Prostate gland (tissue), 2 donors: ENCODE measurements at regions not wholly inside any gene's neighbourhood (a gene's known extent, or its start where the extent isn't known, plus 50 kb on each side); places are given as distances from the start of the nearest gene placed in this dataset.

Experiments used
- POLR2A ChIP-seq: fragments of 450-650 bp; IDR thresholded peaks from one replicate; pipeline ENCODE4 v1.6.1; 2016; ENCODE audit warnings: antibody characterized with exemption, mild to moderate bottlenecking
- POLR2AphosphoS5 ChIP-seq: sonication (generic); formaldehyde crosslinking; IDR thresholded peaks from one replicate; pipeline ENCODE4 v1.6.1; 2017; ENCODE audit warnings: antibody characterized with exemption
- TF ChIP-seq, protein P1 (sequence below), 4 experiments: fragments of 200-600 bp in 2 of 4; fragments of 450-650 bp in 2 of 4; sonication (generic) in 2 of 4; IDR thresholded peaks; 1 replicate in 3 of 4; 2 replicates in 1 of 4; pipeline ENCODE4 v1.5.1; 2016 to 2019; ENCODE audit warnings: antibody characterized with exemption in 4 of 4, mild to moderate bottlenecking in 2 of 4, moderate library complexity in 2 of 4

GRCh38 chr5:89064054-89064453, 181.1 kb upstream of the MEF2C start:
- TF ChIP-seq, protein P1, sequence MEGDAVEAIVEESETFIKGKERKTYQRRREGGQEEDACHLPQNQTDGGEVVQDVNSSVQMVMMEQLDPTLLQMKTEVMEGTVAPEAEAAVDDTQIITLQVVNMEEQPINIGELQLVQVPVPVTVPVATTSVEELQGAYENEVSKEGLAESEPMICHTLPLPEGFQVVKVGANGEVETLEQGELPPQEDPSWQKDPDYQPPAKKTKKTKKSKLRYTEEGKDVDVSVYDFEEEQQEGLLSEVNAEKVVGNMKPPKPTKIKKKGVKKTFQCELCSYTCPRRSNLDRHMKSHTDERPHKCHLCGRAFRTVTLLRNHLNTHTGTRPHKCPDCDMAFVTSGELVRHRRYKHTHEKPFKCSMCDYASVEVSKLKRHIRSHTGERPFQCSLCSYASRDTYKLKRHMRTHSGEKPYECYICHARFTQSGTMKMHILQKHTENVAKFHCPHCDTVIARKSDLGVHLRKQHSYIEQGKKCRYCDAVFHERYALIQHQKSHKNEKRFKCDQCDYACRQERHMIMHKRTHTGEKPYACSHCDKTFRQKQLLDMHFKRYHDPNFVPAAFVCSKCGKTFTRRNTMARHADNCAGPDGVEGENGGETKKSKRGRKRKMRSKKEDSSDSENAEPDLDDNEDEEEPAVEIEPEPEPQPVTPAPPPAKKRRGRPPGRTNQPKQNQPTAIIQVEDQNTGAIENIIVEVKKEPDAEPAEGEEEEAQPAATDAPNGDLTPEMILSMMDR (IDR thresholded peaks at IDR 0.05): no peak
- TF ChIP-seq POLR2AphosphoS5: no peak
- no peak for TF ChIP-seq POLR2A
